B cell (primary cell): ENCODE measurements at regions not wholly inside any gene's neighbourhood (a gene's known extent, or its start where the extent isn't known, plus 50 kb on each side); places are given as distances from the start of the nearest gene placed in this dataset.

Experiments used
- ATAC-seq: fragments of 200-7000 bp; cut with Tn5 transposase; one replicate; pipeline ENCODE4 v1.10.0; 2021; ENCODE audit warnings: low read depth, mild to moderate bottlenecking, moderate number of reproducible peaks, moderate library complexity
- CTCF ChIA-PET: fragments of 350-600 bp; sonication (Branson Sonifier 250); formaldehyde crosslinking; loops from one replicate; lab custom pipeline; 2021; ENCODE audit warnings: antibody characterized with exemption, inconsistent platforms; lab: Charles Lee
- POLR2A ChIA-PET: fragments of 350-600 bp; sonication (Branson Sonifier 250); formaldehyde crosslinking; loops from one replicate; lab custom pipeline; 2021; ENCODE audit warnings: antibody characterized with exemption; lab: Charles Lee
- DNase-seq: peaks from one replicate; pipeline ENCODE4 v3.0.0; 2013
- H2AFZ ChIP-seq: 2 replicates; pipeline ENCODE4 v1.6.1; 2012; ENCODE audit warnings: mild to moderate bottlenecking, low read depth, low read length; ENCODE audit not compliant: insufficient read depth, poor library complexity, severe bottlenecking
- H3K27ac ChIP-seq, 2 donors: 1 replicate in 1 of 2; 2 replicates in 1 of 2; pipeline ENCODE4 v1.5.1; 2012 to 2013; ENCODE audit warnings: low read length in 2 of 2, mild to moderate bottlenecking in 2 of 2, moderate library complexity in 1 of 2
- H3K27me3 ChIP-seq, 4 experiments: fragments of 200-600 bp in 1 of 4; sonication (generic) in 1 of 4; replicated peaks in 1 of 4; 1 replicate in 2 of 4; 2 replicates in 2 of 4; pipeline versions ENCODE4 v1.6.1 to v1.7.0; 2013 to 2016; ENCODE audit warnings: low read length in 3 of 4, mild to moderate bottlenecking in 2 of 4, mixed read lengths in 1 of 4, moderate library complexity in 1 of 4; ENCODE audit not compliant: insufficient read depth in 4 of 4, control insufficient read depth in 3 of 4; ENCODE audit errors: control extremely low read depth in 1 of 4
- H3K36me3 ChIP-seq, 2 experiments: replicated peaks in 1 of 2; 1 replicate in 1 of 2; 2 replicates in 1 of 2; pipeline versions ENCODE4 v1.6.1 to v1.7.1; 2013; ENCODE audit warnings: low read length in 1 of 2; ENCODE audit not compliant: insufficient read depth in 2 of 2, control insufficient read depth in 1 of 2; ENCODE audit errors: control extremely low read depth in 1 of 2, extremely low read depth in 1 of 2
- H3K4me1 ChIP-seq, 2 donors: fragments of 200-600 bp in 1 of 2; sonication (generic) in 1 of 2; 1 replicate in 1 of 2; 2 replicates in 1 of 2; pipeline versions ENCODE4 v1.5.1 to v1.6.1; 2013 to 2017; ENCODE audit warnings: low read length in 2 of 2; ENCODE audit not compliant: control insufficient read depth in 2 of 2, insufficient read depth in 2 of 2
- H3K4me2 ChIP-seq: replicated peaks from 2 replicates; pipeline ENCODE3; 2012; ENCODE audit warnings: mild to moderate bottlenecking, low read depth, low read length; ENCODE audit not compliant: poor library complexity, severe bottlenecking
- H3K4me3 ChIP-seq, 5 experiments: fragments of 200-600 bp in 1 of 5; sonication (generic) in 1 of 5; 1 replicate in 3 of 5; 2 replicates in 2 of 5; pipeline versions ENCODE4 v1.5.1 to v1.7.0; 2011 to 2016; ENCODE audit warnings: low read length in 4 of 5, mild to moderate bottlenecking in 4 of 5, low read depth in 2 of 5, control low read depth in 1 of 5, moderate library complexity in 1 of 5; ENCODE audit not compliant: insufficient read depth in 1 of 5; ENCODE audit errors: control extremely low read depth in 1 of 5, extremely low read depth in 1 of 5
- H3K79me2 ChIP-seq: fragments of 200-600 bp; sonication (generic); one replicate; pipeline ENCODE4 v1.6.0; 2016; ENCODE audit warnings: low read length; ENCODE audit not compliant: control insufficient read depth, insufficient read depth
- H3K9ac ChIP-seq: fragments of 200-600 bp; sonication (generic); 2 replicates; pipeline ENCODE4 v1.6.1; 2017; ENCODE audit warnings: mild to moderate bottlenecking, low read length, moderate library complexity
- H3K9me3 ChIP-seq, 3 donors: one replicate each; pipeline versions ENCODE4 v1.6.1 to v1.7.1; 2013; ENCODE audit warnings: low read length in 2 of 3; ENCODE audit not compliant: control insufficient read depth in 2 of 3, insufficient read depth in 1 of 3; ENCODE audit errors: control extremely low read depth in 1 of 3
- H4K20me1 ChIP-seq: 2 replicates; pipeline ENCODE4 v1.6.0; 2012; ENCODE audit warnings: mild to moderate bottlenecking, low read length; ENCODE audit not compliant: insufficient read depth, control insufficient read depth, poor library complexity, severe bottlenecking
- H3K27ac Mint-ChIP-seq: one replicate; pipeline ENCODE4 v1.8.0; 2021; ENCODE audit warnings: mixed read lengths
- H3K27me3 Mint-ChIP-seq: one replicate; pipeline ENCODE4 v1.8.0; 2021; ENCODE audit warnings: mixed read lengths
- H3K4me1 Mint-ChIP-seq: one replicate; pipeline ENCODE4 v1.8.0; 2021; ENCODE audit warnings: mixed read lengths
- H3K4me3 Mint-ChIP-seq: one replicate; pipeline ENCODE4 v1.8.0; 2021; ENCODE audit warnings: mixed read lengths
- H3K9me3 Mint-ChIP-seq: one replicate; pipeline ENCODE4 v1.8.0; 2022; ENCODE audit warnings: mixed read lengths; ENCODE audit not compliant: insufficient read depth
- CTCF ChIP-seq: fragments of 200-600 bp; IDR thresholded peaks from one replicate; pipeline ENCODE4 v1.8.0; 2022; ENCODE audit warnings: antibody characterized with exemption, mild to moderate bottlenecking
- EZH2 ChIP-seq: IDR thresholded peaks from 2 replicates; pipeline ENCODE4 v1.6.1; 2012; ENCODE audit warnings: borderline replicate concordance, low read depth, mild to moderate bottlenecking, moderate library complexity, low read length; ENCODE audit not compliant: insufficient read depth, poor library complexity, severe bottlenecking
- WGBS: methylation state at CpG from one replicate; pipeline ENCODE4 v1.1.5; 2013; ENCODE audit warnings: missing lambda C conversion rate; ENCODE audit not compliant: insufficient coverage; 5-methylcytosine and 5-hydroxymethylcytosine counted together
- intact Hi-C: fragments of 100-400 bp; cut with micrococcal nuclease; formaldehyde crosslinking; loops from one replicate; pipeline ENCODE4 v1.10.0; 2022

DNA sequence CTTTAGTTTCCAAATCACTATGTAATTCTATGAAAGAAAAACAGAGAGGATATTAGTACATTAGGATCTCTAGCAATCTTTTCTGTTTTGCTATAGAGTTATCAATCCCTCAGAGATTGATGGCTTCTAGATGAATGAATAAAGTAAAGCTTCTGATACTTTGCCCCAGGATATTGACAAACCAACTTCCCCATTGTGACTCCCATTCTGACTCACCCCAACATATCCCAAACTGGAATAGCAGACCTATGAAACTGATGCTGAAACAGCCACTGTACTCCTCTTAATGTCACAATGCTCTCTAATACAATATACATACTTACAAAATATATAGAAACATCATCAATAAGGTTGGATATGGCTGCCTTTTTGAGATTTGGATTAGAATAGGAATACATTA is 442.1 kb upstream of the NR5A2 start:
- intact Hi-C loops, result no loop called here
- DNase-seq, result no peak

GRCh38 chr1:199590708-199591107 is 436.8 kb upstream of the NR5A2 start:
- H3K4me1 Mint-ChIP-seq, result peaks cover 5% of the 10 kb centered on the region
- Histone ChIP-seq H3K4me1 (peaks cover 0 to 3% of the 10 kb centered on the region in 2 donors), H2AFZ (no peak overlapping the region), H3K79me2 (no peaks in the 10 kb centered on the region), H3K4me2 (no peak overlapping the region), H4K20me1 (no peaks in the 10 kb centered on the region), H3K36me3 (no peaks in the 10 kb centered on the region), H3K27me3 (no peaks in the 10 kb centered on the region), H3K27ac (no peak overlapping the region), H3K9ac (no peak overlapping the region), H3K9me3 (no peaks in the 10 kb centered on the region), H3K4me3 (no peak overlapping the region)
- CTCF ChIA-PET, result no interaction called here
- intact Hi-C loops, result no loop called here
- TF ChIP-seq EZH2 (no peak), CTCF (no peak)
- POLR2A ChIA-PET, result no interaction called here
- no peak overlapping the region for H3K4me3 Mint-ChIP-seq
- H3K27me3 Mint-ChIP-seq, result peaks cover 4% of the 10 kb centered on the region
- no peak for DNase-seq
- ATAC-seq, result no peak
- WGBS, result 78% methylated on average over 1 of the region's 2 CpGs
- H3K27ac Mint-ChIP-seq, result no peak overlapping the region
- H3K9me3 Mint-ChIP-seq, result no peaks in the 10 kb centered on the region

More for the DNA sequence above, 442.1 kb upstream of the NR5A2 start:
- H3K36me3 ChIP-seq, result no peaks in the 10 kb centered on the region
- POLR2A ChIA-PET, result no interaction called here
- no peak overlapping the region for H3K9ac ChIP-seq
- no peak overlapping the region for H3K4me2 ChIP-seq
- no peaks in the 10 kb centered on the region for H3K4me1 ChIP-seq
- no peaks in the 10 kb centered on the region for H4K20me1 ChIP-seq
- Mint-ChIP-seq H3K27ac (no peak overlapping the region), H3K27me3 (peaks cover 3% of the 10 kb centered on the region), H3K4me1 (peaks cover under 1% of the 10 kb centered on the region), H3K9me3 (no peaks in the 10 kb centered on the region), H3K4me3 (no peak overlapping the region)
- no peaks in the 10 kb centered on the region for H3K27me3 ChIP-seq
- H3K9me3 ChIP-seq, result no peaks in the 10 kb centered on the region
- ATAC-seq, result no peak
- no peak overlapping the region for H3K4me3 ChIP-seq
- no peak for TF ChIP-seq CTCF
- CTCF ChIA-PET, result no interaction called here
- no peaks in the 10 kb centered on the region for H3K79me2 ChIP-seq
- H3K27ac ChIP-seq, result no peak overlapping the region
- H2AFZ ChIP-seq, result no peak overlapping the region
